Transverse colon (tissue), 3 donors: ENCODE measurements at regions not wholly inside any gene's neighbourhood (a gene's known extent, or its start where the extent isn't known, plus 50 kb on each side); places are given as distances from the start of the nearest gene placed in this dataset.

Experiments used
- CTCF ChIP-seq, 5 experiments: fragments of 200-600 bp in 3 of 5; fragments of 450-650 bp in 2 of 5; sonication (generic) in 3 of 5; IDR thresholded peaks; 1 replicate in 2 of 5; 2 replicates in 3 of 5; pipeline ENCODE4 v1.5.1; 2016 to 2017; ENCODE audit warnings: antibody characterized with exemption in 5 of 5, inconsistent platforms in 3 of 5, mild to moderate bottlenecking in 2 of 5, moderate library complexity in 1 of 5
- EP300 ChIP-seq: sonication (generic); formaldehyde crosslinking; IDR thresholded peaks from one replicate; pipeline ENCODE4 v1.6.1; 2017; ENCODE audit warnings: antibody characterized with exemption, low read depth
- POLR2A ChIP-seq: fragments of 450-650 bp; IDR thresholded peaks from one replicate; pipeline ENCODE4 v1.6.1; 2016; ENCODE audit warnings: antibody characterized with exemption, mild to moderate bottlenecking, moderate library complexity

DNA sequence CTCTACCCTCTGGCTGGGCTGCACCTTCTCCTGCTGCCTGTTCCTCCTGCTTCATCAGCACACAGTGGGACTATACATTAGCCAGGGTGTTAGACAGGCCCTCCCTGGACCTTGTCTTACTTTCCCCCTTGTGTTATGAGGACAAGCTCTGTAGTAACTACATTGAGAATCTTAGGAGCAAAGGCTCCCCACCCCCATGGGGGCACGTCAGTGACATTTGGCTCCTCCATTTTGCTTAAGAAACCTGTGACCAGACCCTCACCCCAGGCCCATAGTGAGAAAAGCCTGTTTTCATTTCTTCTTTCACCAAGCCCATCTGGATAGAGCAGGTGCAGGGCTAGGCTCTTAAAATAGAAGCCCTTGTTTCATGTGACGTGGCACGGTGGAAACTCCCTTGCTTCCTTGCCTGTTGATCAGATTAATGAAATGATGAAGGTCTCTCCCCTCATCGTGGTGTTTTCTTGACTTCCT is 146.7 kb downstream of the RPIA start:
- no peak for TF ChIP-seq POLR2A
- TF ChIP-seq CTCF (IDR thresholded peaks at IDR 0.05) = no peak
- TF ChIP-seq EP300 = no peak
